BLaER1 (cell line): ENCODE measurements at regions not wholly inside any gene's neighbourhood (a gene's known extent, or its start where the extent isn't known, plus 50 kb on each side); places are given as distances from the start of the nearest gene placed in this dataset.

Source experiments
- H3K27ac ChIP-seq: shearing (Covaris generic); formaldehyde crosslinking; 2 replicates; pipeline ENCODE4 v1.8.1; 2022
- H3K27me3 ChIP-seq: shearing (Covaris generic); formaldehyde crosslinking; 2 replicates; pipeline ENCODE4 v1.8.1; 2022
- H3K36me3 ChIP-seq: shearing (Covaris generic); formaldehyde crosslinking; 2 replicates; pipeline ENCODE4 v1.8.1; 2022
- H3K4me1 ChIP-seq: shearing (Covaris generic); formaldehyde crosslinking; 2 replicates; pipeline ENCODE4 v1.8.1; 2022
- H3K4me2 ChIP-seq: shearing (Covaris generic); formaldehyde crosslinking; 2 replicates; pipeline ENCODE4 v1.8.1; 2022
- H3K4me3 ChIP-seq: shearing (Covaris generic); formaldehyde crosslinking; 2 replicates; pipeline ENCODE4 v1.8.1; 2022
- H3K9ac ChIP-seq: shearing (Covaris generic); formaldehyde crosslinking; 2 replicates; pipeline ENCODE4 v1.8.1; 2022
- H3K9me3 ChIP-seq: shearing (Covaris generic); formaldehyde crosslinking; 2 replicates; pipeline ENCODE4 v1.8.1; 2022
- H4K20me1 ChIP-seq: shearing (Covaris generic); formaldehyde crosslinking; 2 replicates; pipeline ENCODE4 v1.8.1; 2022
- Cebpa-rat ChIP-seq: shearing (Covaris generic); IDR thresholded peaks from 2 replicates; pipeline ENCODE4 v1.8.1; 2022

DNA sequence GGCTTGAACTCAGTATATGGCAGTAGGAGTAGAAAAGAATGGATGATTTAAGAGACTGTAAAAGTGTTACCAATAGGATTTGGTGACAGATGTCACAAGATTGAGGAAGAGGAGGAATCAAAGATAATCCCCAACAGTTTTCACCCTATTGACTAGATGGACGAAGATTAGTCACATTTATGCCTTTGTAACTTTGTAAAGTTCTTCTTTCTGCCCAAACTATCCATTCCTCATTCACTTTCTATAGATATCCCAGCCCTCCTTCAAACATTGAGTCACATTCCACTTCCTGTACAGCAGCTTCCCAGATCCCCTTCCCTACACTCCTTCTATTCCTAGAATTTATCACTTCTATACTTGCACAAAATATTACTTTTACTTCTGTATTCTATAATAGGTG lies 207.9 kb downstream of the BTG1 start:
- Histone ChIP-seq H3K4me1 (no peaks in the 10 kb centered on the region), H3K4me3 (no peak overlapping the region), H3K9me3 (no peaks in the 10 kb centered on the region), H3K9ac (no peak overlapping the region), H3K36me3 (no peaks in the 10 kb centered on the region), H3K27me3 (no peaks in the 10 kb centered on the region), H4K20me1 (no peaks in the 10 kb centered on the region), H3K27ac (no peak overlapping the region), H3K4me2 (no peak overlapping the region)
- no peak for TF ChIP-seq Cebpa-rat

DNA sequence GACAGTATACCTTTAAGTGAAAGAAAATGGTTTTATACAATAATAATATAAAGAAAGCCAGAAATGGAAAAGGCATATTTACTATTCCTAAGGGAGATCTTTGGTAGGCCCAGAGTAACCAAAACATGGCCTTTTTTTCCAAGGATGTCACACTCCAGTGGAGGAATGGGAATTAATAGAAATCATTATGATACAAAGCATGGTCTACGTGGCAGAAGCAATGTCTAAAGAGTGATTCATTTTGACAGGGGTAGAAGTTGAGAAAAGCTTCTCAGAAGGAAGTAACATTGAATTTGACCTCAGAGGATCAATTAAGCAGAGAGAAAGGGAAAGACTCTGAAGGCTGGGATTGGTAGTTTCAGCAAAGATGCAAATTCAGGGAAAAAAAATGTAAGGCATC lies 208.6 kb downstream of the BTG1 start:
- H3K36me3 ChIP-seq, result no peaks in the 10 kb centered on the region
- H3K9me3 ChIP-seq, result no peaks in the 10 kb centered on the region
- no peak overlapping the region for H3K4me3 ChIP-seq
- no peak overlapping the region for H3K27ac ChIP-seq
- no peak overlapping the region for H3K9ac ChIP-seq
- no peak for TF ChIP-seq Cebpa-rat
- no peak overlapping the region for H3K4me2 ChIP-seq
- H3K4me1 ChIP-seq, result no peaks in the 10 kb centered on the region
- no peaks in the 10 kb centered on the region for H3K27me3 ChIP-seq
- no peaks in the 10 kb centered on the region for H4K20me1 ChIP-seq

DNA sequence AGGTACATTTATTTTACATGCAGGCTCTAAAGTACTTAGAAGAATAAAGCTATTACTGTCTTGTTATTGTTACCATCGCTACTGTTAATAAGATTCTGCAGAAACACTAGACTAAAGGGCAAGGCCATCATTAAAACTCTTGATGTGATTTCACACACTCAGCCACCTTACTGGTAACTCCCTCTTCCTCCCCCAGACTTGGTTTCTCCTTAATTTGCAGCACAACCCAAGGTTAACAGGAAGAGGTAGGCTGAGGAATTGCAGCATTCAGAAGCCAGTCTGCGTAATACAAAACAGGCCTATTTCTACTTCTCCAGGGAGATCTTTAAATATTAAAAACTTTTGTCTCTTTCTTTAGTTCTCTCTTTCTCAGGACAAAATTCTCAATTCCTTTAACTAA lies 210.3 kb downstream of the BTG1 start:
- no peaks in the 10 kb centered on the region for H3K4me1 ChIP-seq
- H3K27ac ChIP-seq, result no peak overlapping the region
- no peak overlapping the region for H3K9ac ChIP-seq
- no peaks in the 10 kb centered on the region for H4K20me1 ChIP-seq
- no peaks in the 10 kb centered on the region for H3K36me3 ChIP-seq
- no peaks in the 10 kb centered on the region for H3K27me3 ChIP-seq
- no peak overlapping the region for H3K4me2 ChIP-seq
- H3K4me3 ChIP-seq, result no peak overlapping the region
- no peak for TF ChIP-seq Cebpa-rat
- no peaks in the 10 kb centered on the region for H3K9me3 ChIP-seq

DNA sequence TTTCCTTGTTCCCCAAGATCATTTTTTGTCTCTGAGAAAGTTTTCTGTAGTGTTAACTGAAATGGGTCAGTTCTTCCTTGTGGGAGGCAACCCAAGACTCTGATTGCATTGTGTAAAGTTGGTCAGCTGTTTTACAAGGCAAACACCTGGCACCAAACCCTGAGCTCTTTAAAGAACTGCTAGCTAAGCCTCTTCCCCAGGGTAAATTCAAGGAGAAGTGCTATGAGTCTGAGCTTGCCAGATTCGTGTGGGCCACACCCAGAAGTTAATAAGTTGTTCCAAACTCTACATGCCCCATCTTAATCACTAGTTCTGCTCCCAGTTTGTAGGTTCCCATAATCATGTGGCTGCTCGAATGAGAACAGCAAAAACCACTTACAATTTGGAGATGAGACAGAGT lies 214.5 kb downstream of the BTG1 start:
- Histone ChIP-seq H3K4me3 (no peak overlapping the region), H4K20me1 (no peaks in the 10 kb centered on the region), H3K36me3 (no peaks in the 10 kb centered on the region), H3K9me3 (no peaks in the 10 kb centered on the region), H3K9ac (no peak overlapping the region), H3K4me1 (no peaks in the 10 kb centered on the region), H3K27ac (no peak overlapping the region), H3K27me3 (no peaks in the 10 kb centered on the region), H3K4me2 (no peak overlapping the region)
- no peak for TF ChIP-seq Cebpa-rat

DNA sequence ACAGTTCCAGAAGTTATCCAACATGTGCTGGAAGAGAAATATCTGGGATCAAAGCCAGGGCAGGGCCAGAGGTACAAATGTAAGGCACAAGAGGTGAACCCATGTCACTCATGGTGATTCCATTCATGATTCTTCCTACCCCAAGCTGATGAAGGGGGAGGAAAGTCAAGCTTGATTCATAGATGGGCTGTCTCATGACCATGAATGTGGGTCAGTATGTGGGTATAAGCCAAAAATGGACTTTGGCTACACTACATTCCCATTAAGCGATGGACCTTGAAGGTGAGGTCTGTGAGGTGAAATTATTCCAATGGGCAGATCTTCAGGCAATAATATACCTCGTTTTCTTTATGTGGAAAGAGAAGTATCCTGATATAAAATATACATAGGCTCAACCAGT lies 217.1 kb downstream of the BTG1 start:
- H3K27ac ChIP-seq, result no peak overlapping the region
- no peaks in the 10 kb centered on the region for H3K27me3 ChIP-seq
- no peaks in the 10 kb centered on the region for H3K4me1 ChIP-seq
- no peaks in the 10 kb centered on the region for H3K36me3 ChIP-seq
- H3K4me2 ChIP-seq, result no peak overlapping the region
- peaks cover 10% of the 10 kb centered on the region for H3K9me3 ChIP-seq
- H3K4me3 ChIP-seq, result no peak overlapping the region
- H3K9ac ChIP-seq, result no peak overlapping the region
- no peak for TF ChIP-seq Cebpa-rat
- no peaks in the 10 kb centered on the region for H4K20me1 ChIP-seq

DNA sequence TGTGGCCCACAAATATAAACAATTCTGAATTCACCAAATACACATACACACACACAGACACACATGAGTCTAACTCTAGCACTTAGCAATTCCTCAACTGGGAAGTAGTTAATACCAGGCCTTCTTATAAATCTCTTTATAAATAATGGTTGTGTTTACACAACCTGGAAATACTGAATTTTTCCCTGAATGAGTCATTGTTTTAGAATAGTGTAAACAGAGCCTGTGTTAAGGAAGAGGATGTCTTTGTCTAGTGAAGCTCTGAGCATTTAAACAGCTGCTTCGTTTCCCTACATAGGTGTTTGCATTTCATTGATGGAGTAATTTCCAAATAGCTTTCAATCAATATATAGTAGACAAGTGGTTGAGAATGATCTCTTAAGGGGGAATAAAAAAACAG lies 218.8 kb downstream of the BTG1 start:
- H3K4me3 ChIP-seq, result no peak overlapping the region
- H3K9me3 ChIP-seq, result peaks cover 10% of the 10 kb centered on the region
- no peak for TF ChIP-seq Cebpa-rat
- H3K36me3 ChIP-seq, result no peaks in the 10 kb centered on the region
- no peaks in the 10 kb centered on the region for H4K20me1 ChIP-seq
- no peaks in the 10 kb centered on the region for H3K27me3 ChIP-seq
- no peak overlapping the region for H3K4me2 ChIP-seq
- no peaks in the 10 kb centered on the region for H3K4me1 ChIP-seq
- no peak overlapping the region for H3K9ac ChIP-seq
- no peak overlapping the region for H3K27ac ChIP-seq

DNA sequence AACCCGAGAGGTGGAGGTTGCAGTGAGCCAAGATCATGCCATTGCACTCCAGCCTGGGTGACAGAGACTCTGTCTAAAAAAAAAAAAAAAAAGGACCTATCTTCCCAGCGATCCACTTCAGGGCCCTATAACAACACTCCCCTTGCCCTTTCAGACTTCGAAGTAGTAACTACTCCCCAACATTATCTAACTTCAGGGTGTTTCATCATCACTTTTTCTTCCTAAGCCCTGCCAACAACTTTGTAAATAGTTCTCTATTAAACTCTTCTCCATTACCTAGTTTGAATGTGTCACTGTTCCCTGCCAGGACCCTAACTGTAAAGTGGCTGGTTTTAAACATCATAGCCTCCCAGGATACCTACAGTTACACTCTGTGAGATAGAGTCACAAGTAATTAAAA lies 220.8 kb downstream of the BTG1 start:
- no peak overlapping the region for H3K9ac ChIP-seq
- TF ChIP-seq Cebpa-rat, result no peak
- no peak overlapping the region for H3K4me2 ChIP-seq
- peaks cover 10% of the 10 kb centered on the region for H3K9me3 ChIP-seq
- no peak overlapping the region for H3K27ac ChIP-seq
- no peaks in the 10 kb centered on the region for H3K36me3 ChIP-seq
- no peaks in the 10 kb centered on the region for H4K20me1 ChIP-seq
- H3K4me3 ChIP-seq, result no peak overlapping the region
- no peaks in the 10 kb centered on the region for H3K27me3 ChIP-seq
- H3K4me1 ChIP-seq, result no peaks in the 10 kb centered on the region

DNA sequence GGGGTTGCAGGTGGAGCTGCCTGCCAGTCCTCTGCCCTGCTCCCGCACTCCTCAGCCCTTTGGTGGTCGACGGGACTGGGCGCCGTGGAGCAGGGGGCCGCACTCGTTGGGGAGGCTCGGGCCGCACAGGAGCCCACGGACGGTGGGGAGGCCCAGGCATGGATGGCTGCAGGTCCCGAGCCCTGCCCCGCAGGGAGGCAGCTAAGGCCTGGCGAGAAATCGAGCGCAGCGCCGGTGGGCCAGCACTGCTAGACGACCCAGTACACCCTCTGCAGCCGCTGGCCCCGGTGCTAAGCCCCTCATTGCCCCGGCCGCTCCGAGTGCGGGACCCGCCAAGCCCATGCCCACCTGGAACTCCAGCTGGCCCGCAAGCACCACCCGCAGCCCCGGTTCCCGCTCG lies 221.8 kb downstream of the BTG1 start:
- no peak overlapping the region for H3K27ac ChIP-seq
- TF ChIP-seq Cebpa-rat, result no peak

DNA sequence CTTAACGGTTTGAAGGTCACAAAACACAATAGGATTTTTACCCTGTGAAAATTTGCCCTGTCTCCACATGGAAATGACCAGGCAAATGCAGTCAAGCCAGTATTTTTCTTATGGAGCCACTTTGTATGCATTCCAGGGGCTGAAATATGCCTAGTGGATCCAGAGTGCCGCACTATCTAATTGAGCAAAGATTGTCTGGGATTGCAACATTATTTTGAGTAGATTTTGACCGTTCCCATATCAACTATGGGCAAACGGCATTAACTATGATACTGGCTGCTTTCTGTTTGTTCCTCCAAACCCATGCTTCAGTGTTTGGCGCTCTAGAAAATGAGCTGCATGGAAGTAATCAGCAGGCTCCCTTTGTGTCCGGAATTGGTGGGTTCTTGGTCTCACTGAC lies 223.0 kb downstream of the BTG1 start:
- H4K20me1 ChIP-seq, result no peaks in the 10 kb centered on the region
- H3K36me3 ChIP-seq, result no peaks in the 10 kb centered on the region
- H3K4me3 ChIP-seq, result no peak overlapping the region
- no peak for TF ChIP-seq Cebpa-rat
- H3K4me1 ChIP-seq, result no peaks in the 10 kb centered on the region
- no peak overlapping the region for H3K4me2 ChIP-seq
- no peaks in the 10 kb centered on the region for H3K27me3 ChIP-seq
- no peak overlapping the region for H3K9ac ChIP-seq
- H3K9me3 ChIP-seq, result peaks cover 10% of the 10 kb centered on the region
- no peak overlapping the region for H3K27ac ChIP-seq

More for the DNA sequence above, 221.8 kb downstream of the BTG1 start:
- Histone ChIP-seq H3K9ac (no peak overlapping the region), H3K36me3 (no peaks in the 10 kb centered on the region), H3K9me3 (peaks cover 10% of the 10 kb centered on the region), H3K4me2 (no peak overlapping the region), H4K20me1 (no peaks in the 10 kb centered on the region), H3K4me3 (no peak overlapping the region), H3K4me1 (no peaks in the 10 kb centered on the region), H3K27me3 (no peaks in the 10 kb centered on the region)

DNA sequence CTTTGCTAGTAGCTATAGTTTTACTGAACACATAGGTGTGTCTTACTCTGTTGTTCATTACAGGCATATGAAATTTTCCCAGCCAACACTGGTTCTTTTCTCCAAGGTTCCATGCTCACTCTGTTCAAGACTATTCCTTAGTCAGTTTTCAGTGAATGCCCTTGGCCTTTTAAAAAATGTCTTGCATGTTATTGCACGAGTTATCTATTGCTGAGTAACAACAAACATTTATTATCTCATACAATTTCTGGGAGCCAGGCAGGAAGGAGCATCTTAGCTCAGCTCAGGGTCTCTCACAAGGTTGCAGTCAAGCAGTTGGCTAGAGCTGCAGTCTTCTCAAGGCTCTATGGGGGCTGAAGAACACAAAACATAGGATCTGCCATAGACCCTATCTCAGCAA lies 223.5 kb downstream of the BTG1 start:
- no peak overlapping the region for H3K9ac ChIP-seq
- no peak for TF ChIP-seq Cebpa-rat
- no peaks in the 10 kb centered on the region for H3K27me3 ChIP-seq

DNA sequence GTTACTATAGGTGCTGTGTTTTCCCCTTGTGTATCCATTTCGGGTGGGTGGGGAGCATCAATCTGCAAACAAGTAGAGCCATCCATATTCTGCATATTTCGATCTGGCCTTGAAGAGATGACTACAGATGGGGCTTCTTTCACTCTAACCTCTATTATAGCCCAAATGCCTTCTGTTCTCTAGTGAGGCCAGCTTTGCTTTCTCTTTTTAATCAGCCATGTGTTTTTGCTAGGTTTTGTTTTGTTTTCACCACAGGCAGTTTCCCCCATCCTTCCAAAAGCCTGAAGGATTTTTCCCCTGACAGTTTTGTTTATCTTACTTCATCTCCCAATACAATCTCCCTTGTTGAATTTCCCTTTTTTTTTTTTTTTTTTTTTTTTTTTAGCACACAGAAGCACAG lies 224.1 kb downstream of the BTG1 start:
- H3K27ac ChIP-seq, result no peak overlapping the region
- no peak overlapping the region for H3K4me3 ChIP-seq
- H4K20me1 ChIP-seq, result no peaks in the 10 kb centered on the region
- H3K36me3 ChIP-seq, result no peaks in the 10 kb centered on the region
- H3K27me3 ChIP-seq, result no peaks in the 10 kb centered on the region
- no peak for TF ChIP-seq Cebpa-rat
- H3K9ac ChIP-seq, result no peak overlapping the region
- no peak overlapping the region for H3K4me2 ChIP-seq
- H3K4me1 ChIP-seq, result no peaks in the 10 kb centered on the region
- H3K9me3 ChIP-seq, result peaks cover 10% of the 10 kb centered on the region

More for the DNA sequence above, 223.5 kb downstream of the BTG1 start:
- Histone ChIP-seq H3K9me3 (peaks cover 10% of the 10 kb centered on the region), H3K4me1 (no peaks in the 10 kb centered on the region), H3K36me3 (no peaks in the 10 kb centered on the region), H4K20me1 (no peaks in the 10 kb centered on the region), H3K4me3 (no peak overlapping the region), H3K4me2 (no peak overlapping the region), H3K27ac (no peak overlapping the region)
